AG20443 (cell line): ENCODE measurements at regions not wholly inside any gene's neighbourhood (a gene's known extent, or its start where the extent isn't known, plus 50 kb on each side); places are given as distances from the start of the nearest gene placed in this dataset.

Source experiments
- DNase-seq: peaks from one replicate; pipeline ENCODE4 v3.0.0; 2012; ENCODE audit warnings: low spot score, mixed read lengths

GRCh38 chr4:56286763-56287162 is 100.5 kb downstream of the AASDH start:
- no peak for DNase-seq

- no peak for DNase-seq
These were observed 103.9 kb downstream of the AASDH start for GRCh38 chr4:56283375-56283774.

- no peak for DNase-seq
These were observed 105.3 kb downstream of the AASDH start for GRCh38 chr4:56282004-56282403.

GRCh38 chr4:56276547-56276946 is 110.7 kb downstream of the AASDH start:
- DNase-seq, result no peak

- DNase-seq, result no peak
These were observed 113.9 kb downstream of the AASDH start for GRCh38 chr4:56273391-56273790.

- DNase-seq, result no peak
These were observed 114.4 kb downstream of the AASDH start for GRCh38 chr4:56272927-56273326.

GRCh38 chr4:56272003-56272402 is 115.3 kb downstream of the AASDH start:
- no peak for DNase-seq

- no peak for DNase-seq
These were observed 116.2 kb downstream of the AASDH start for GRCh38 chr4:56271131-56271530.

GRCh38 chr4:56267558-56267957 is 119.7 kb downstream of the AASDH start:
- no peak for DNase-seq

- DNase-seq, result no peak
These were observed 122.4 kb downstream of the AASDH start for GRCh38 chr4:56264873-56265272.

GRCh38 chr4:56261027-56261426 is 126.3 kb downstream of the AASDH start:
- DNase-seq, result no peak

GRCh38 chr4:56260320-56260719 is 127.0 kb downstream of the AASDH start:
- DNase-seq, result no peak

- no peak for DNase-seq
These were observed 127.6 kb downstream of the AASDH start for GRCh38 chr4:56259655-56260054.

- DNase-seq, result no peak
These were observed 131.5 kb downstream of the AASDH start for GRCh38 chr4:56255820-56256219.

- no peak for DNase-seq
These were observed 133.5 kb downstream of the AASDH start for GRCh38 chr4:56253666-56254305.

- DNase-seq, result no peak
These were observed 134.6 kb downstream of the AASDH start for GRCh38 chr4:56252561-56253152.

GRCh38 chr4:56251556-56251955 is 135.7 kb downstream of the AASDH start:
- no peak for DNase-seq

- no peak for DNase-seq
These were observed 136.5 kb downstream of the AASDH start for GRCh38 chr4:56250776-56251175.

GRCh38 chr4:56247646-56248045 is 139.6 kb downstream of the AASDH start:
- DNase-seq, result no peak

GRCh38 chr4:56246233-56246610 is 141.1 kb downstream of the AASDH start:
- DNase-seq, result no peak

- no peak for DNase-seq
These were observed 141.6 kb downstream of the AASDH start for GRCh38 chr4:56245547-56246232.

GRCh38 chr4:56244681-56245080 is 142.6 kb downstream of the AASDH start:
- no peak for DNase-seq

GRCh38 chr4:56243107-56243506 is 144.2 kb downstream of the AASDH start:
- no peak for DNase-seq

- no peak for DNase-seq
These were observed 145.8 kb downstream of the AASDH start for GRCh38 chr4:56241500-56241899.
